ENCODE measurements at regions not wholly inside any gene's neighbourhood (a gene's known extent, or its start where the extent isn't known, plus 50 kb on each side); places are given as distances from the start of the nearest gene placed in this dataset.
"Not testable (repeated sequence)": the region's sequence is repeated elsewhere in the genome, so short reads cannot be mapped to it uniquely, and the experiment has no call there.

DNA sequence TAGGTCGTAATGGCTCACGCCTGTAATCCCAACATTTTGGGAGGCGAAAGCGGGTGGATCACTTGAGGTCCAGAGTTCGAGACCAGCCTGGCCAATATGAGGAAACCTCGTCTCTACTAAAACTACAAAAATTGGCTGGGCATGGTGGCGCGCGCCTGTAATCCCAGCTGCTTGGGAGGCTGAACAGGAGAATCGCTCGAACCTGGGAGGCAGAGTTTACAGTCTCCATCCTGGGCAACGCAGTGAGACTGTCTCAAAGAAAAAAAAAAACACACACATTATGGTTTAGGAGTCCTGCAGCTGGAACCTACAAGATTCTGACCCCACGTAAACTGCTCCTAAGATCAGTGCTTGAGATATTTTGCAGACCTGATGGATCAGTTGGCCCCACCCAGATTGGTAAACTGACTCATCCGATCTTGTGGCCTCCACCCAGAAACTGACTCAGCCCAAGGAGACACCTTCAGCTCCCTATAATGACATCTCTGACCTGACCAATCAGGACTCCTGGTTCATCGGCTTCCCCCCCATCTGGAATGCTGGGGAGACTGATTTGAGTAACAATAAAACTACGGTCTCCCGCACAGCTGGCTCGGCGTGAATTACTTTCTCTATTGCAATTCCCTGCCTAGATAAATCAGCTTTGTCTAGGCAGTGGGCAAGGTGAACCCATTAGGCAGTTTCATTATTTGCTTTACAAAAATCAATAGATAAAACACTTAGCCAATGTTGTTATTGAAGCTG lies 96.2 kb upstream of the BTN3A2 start:
- DNase-seq, result no peak

DNA sequence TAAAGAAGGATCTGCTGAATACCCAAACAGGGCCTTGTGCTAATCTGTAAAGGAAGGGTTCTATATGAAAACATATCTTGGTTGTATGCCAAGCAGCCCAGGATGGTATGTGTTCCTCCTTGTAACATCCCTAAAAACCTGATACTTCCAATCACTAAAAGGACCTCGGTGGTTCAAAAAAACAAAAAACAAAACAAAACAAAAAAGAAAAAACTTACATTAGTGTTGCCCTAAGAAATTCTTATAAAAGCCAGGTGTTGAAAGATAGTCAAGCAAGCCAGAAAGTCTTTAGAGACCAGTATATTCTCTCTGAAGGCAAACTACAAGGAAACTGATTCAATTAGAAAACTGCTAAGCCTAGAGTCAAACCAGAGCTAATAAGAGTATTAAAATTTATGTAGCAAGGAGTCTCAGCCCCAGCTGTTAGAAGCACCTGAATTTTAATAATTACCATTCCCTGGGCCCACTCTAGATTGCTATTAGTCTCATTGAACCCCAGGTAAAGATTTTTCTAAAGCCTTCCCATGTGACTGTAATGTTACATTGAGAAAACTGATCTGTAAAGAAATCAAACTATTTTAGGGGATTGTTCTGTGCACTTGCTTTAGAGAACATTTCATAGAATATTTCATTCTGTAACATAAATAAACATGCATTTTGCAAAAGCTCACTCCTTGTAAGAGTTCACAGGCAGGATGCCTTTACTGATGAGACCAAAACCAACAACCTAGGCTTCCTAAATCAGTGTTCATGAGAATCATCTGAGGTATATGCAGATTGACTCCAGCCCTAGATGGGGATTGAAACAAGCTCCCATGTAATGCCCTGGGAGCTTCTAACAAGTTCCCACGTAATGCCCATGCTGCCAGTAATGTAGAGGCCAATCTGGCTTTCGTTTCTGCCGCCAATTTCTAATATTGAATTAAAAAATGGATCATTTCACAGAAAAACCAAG lies 95.2 kb upstream of the BTN3A2 start:
- DNase-seq, result no peak

DNA sequence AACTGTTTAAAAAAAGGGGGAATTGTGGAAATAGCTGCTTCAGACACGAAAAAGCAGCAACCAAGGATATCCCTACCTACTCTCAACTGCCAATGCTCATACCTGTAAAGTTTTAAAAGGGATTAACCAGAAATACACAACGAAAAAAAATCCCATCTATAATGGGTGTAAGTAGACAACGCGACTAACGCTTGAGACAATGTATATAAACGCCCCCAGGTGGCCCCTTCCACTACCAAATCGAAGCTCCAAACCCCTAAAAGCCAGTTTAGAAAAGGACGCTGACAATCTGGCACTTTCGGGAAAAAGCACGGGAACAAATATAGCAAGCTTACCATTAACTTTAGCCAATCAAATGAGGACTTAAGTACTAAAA lies 94.5 kb upstream of the BTN3A2 start:
- no peak for DNase-seq

DNA sequence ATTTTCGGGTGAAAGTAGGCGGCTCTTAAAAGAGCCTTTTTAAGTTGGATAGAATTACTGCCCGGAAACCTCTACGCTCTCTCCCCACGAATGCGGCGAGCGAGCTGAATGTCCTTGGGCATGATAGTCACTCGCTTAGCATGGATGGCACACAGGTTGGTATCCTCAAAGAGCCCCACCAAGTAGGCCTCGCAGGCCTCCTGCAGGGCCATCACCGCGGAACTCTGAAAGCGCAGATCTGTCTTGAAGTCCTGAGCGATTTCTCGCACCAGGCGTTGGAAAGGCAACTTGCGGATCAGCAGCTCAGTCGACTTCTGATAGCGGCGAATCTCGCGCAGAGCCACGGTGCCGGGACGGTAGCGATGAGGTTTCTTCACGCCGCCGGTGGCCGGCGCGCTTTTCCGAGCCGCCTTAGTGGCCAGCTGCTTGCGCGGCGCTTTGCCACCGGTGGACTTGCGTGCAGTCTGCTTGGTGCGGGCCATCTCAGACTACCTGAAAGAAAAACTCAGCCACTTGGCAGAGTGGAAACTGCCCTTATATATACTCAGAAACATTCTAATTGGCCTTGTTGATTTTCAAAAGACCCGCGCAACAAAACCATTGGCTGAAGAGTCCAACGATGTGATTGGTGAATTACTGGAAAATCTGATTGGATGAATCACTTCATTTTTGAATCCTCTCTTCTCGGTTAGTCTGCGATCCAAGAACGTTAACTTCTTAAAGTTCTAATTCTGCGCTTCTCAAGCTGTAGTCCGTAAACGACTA lies 93.9 kb upstream of the BTN3A2 start:
- no peak for DNase-seq

DNA sequence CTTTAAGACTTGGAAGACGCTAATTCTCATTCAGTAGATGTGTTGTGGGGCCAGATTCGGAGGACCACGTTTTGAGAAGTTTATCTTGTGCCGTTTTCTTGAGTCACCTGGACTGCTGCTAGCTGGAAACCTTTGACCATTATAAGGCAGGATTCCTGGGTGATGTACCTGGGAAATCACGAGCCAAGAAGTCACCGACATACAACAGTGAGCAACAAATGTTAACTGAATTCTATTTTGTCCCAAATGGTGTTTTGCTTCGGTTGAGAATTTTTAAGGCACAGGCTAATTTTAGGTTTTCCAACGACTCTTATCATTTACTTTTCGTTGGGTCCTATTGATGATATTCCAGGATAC lies 93.4 kb upstream of the BTN3A2 start:
- DNase-seq, result no peak

DNA sequence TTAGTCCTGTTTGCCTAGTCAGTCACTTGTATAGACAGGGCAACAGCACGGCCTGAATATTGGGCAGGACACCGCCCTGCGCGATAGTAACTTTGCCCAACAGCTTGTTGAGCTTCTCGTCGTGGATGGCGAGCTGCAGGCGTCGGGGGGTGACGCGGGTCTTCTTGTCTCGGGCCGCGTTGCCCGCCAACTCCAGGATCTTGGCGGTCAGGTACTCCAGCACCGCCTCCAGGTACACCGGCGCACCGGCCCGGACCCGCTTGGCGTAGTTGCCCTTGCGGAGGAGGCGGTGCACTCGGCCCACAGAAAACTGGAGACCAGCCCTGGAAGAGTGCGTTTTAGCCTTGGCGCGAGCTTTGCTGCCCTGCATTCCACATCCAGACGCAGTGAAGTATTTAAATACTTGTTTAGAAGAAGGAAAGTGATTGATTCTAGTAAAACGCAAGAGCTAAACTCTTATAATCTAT lies 92.8 kb upstream of the BTN3A2 start:
- DNase-seq, result no peak

DNA sequence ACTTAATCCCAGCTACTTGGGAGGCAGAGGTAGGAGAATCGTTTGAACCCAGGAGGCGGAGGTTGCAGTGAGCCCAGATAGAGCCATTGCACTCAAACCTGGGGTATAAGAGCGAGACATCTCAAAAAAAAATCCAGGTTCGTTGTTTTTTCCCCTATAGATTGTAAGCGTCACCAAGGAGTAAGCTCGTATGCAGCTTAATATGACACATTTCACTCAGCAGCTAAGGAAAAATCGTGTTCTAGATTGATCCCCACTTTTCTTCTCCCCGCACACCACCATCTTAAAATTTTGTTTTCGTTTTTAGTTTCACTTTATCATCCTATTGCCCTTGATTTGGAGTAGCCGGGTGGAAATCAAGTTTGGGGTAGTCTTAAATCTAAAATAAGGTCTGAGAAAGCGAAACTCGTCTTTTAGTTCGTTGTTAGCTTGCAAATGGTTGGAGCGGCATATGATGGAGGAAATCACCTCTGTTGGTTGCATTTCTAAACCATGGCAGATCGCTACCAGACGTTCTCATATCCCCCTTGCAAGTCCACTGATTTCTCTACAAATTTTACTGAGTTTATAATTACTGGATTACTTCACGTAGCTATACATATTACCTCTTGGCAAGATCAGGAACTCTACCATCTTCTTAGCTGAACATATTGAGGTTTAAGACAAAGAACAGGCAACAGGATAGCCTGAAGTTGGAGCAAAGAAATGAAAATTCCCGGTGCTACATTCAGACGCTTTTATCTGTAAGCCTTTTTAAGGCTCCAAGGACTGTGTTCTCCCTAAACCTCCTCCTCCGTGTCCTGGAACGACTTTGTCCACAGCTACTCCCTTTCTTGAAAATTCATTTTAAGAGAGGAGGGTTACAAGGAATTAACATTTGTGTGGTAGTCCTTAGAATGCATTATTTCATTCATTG lies 91.1 kb upstream of the BTN3A2 start:
- no peak for DNase-seq

DNA sequence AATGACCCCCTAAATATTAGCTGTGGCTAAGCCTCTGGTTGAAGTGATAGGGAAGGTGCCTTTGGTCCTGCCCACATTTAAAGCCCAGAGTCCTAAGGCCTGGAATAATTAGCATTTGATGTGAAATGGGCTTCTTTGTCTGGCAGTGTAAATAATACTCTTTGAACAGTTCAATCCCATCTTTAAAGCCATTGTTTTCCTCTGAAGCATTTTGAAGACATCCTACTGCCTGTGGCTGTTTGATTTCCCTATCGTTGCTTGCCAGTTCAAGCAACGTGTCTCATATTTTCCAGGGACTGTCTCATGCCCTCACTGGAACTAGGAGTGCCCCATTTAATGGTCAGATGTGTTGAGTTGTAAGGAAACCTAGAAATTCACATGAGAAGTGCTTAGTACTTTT lies 89.3 kb upstream of the BTN3A2 start:
- DNase-seq, result no peak

DNA sequence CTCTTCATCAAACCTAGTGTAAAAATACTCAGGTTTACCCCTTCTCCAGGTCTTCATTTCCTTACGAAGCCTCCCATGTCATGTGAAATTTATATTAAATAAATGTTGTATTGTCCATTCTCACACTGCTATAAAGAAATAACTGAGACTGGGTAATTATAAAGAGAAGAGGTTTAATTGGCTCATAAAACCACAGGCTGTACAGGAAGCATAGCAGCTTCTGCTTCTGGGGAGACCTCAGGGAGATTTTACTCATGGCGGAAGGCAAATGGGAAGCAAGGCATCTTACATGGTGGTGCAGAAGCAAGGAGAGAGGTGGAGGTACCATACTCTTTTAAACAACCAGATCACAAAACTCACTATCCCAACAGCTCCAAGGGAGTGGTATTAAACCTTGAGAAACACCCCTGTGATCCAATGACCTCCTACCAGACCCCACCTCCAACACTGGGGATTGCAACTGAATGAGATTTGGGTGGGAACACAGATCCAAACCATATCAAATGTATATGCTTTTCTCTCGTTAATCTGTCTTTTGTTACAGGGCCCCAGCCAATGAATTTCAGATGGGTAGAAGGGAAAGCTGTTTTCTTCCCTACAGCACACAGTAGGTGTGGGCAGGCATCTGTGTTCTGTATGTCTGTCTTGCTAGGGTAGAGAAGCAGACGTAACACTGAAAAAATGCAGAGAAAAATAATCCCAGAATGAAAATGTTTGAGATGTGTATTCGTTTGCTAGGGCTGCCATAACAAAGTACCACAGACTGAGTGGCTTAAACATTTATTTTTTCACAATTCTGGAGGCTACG lies 88.0 kb upstream of the BTN3A2 start:
- no peak for DNase-seq

DNA sequence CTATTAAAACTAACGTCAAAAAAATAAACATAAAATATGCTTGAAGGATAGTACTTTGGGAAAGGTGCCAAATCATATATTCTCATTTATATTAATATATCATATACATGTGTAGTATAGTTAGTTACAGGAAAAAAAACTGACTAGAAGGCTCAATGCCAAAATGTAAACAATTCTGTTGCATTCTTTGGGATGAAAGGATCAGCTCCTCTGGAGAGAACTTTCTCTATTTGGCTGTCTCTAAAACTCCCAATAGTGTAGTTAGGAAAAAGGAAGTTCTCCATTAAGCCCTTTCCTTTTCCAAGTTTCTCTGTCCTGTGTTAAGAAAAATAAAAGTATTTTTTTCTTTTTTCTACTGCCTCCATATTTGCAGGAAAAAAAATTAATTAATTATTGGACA lies 86.5 kb upstream of the BTN3A2 start:
- DNase-seq, result no peak

DNA sequence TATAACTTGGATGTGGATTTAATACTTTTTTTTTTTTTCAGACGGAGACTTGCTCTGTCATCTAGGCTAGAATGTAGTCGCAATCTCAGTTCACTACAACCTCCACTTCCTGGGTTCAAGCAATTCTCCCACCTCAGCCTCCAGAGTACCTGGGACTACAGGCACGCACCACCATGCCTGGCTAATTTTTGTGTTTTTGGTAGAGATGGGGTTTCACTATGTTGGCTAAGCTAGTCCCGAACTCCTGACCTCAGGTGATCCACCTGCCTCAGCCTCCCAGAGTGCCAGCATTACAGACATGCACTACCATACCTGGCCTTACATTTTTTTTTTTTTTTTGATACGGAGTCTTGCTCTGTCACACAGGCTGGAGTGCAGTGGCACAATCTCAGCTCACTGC lies 85.6 kb upstream of the BTN3A2 start:
- not testable (repeated sequence) for DNase-seq

DNA sequence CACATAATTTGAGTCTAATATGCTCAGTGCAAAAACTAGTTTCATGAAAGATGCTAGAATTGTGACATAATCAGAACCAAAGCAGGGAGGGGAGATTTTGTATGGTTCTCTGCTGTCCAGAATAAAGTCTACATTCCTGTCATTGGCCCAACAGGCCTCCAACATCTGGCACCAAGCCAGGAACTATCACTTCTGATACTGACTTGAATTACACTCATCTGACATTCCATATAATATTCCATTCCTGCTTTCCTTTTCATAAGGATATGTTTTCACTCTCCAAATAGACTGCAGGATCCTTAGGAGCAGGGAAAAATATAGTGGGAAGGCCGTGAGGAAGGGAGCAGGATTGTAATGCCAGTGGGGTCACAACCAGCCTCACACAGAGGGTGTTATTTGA lies 84.6 kb upstream of the BTN3A2 start:
- no peak for DNase-seq

DNA sequence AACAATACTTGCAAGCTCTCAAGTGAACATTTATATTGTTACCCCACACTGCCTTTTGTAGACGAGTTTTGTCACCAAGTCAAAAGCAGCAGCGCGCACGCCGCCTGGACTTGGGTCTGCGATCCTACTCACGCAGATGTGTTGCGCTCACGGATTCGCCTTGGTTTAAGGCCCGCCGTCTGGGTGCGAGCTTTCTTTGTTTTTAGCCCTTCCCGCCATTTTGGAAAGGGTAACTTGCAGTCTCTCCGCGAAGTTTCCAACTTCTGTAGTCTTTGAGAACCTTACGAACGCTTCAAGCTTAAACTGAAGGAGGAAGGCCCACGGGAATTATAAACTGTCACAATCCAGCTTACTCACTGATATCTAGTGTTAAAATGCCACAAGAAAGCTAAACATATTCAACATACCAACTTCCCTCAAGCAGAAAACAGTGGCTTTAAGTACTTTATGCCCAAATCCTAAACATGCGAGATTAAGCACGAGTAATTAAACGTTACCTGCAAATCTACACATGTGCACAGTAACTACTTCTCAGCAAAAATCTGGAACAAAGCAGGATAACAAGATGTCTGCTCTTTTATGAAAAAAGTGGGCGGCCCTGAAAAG lies 80.4 kb upstream of the BTN3A2 start:
- no peak for DNase-seq

DNA sequence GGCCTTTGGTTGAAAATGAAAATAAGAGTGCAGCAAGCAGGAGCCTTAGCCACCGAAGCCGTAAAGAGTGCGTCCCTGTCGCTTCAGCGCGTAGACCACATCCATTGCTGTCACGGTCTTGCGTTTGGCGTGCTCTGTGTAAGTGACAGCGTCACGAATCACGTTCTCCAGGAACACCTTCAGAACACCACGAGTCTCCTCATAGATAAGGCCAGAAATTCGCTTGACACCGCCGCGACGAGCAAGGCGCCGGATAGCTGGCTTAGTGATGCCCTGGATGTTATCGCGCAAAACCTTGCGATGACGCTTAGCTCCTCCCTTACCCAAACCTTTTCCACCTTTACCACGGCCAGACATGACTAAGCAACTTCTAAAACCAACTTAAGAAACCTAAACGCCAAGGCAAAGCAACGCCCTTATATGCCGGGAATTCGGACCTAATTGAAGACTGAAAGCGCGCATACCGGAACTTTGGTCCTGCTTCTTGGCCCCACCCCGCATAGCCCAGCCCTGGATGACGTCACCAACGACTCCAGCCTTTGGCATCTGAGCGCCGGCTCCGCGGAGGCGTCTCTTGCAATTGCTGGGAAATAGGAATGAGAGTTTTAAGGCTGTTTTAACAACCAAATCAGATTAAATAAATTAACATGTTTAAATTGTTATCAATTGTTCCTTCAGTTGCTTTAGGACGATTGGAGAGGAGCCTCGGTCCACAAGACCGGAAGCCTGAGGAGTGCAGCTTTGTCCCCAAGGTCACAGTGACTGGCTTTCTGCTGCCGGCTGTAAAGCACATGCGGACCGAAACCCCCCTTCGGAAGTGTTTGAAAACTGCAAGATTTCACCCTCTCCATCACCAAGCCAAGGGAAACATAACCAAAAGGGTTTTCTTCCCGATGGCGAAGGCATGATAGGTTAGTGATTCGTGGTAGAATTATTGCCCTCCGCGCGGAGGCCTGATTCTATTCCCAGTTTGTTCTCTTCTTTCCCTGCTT lies 79.6 kb upstream of the BTN3A2 start:
- peak; percentile 98 for DNase-seq

DNA sequence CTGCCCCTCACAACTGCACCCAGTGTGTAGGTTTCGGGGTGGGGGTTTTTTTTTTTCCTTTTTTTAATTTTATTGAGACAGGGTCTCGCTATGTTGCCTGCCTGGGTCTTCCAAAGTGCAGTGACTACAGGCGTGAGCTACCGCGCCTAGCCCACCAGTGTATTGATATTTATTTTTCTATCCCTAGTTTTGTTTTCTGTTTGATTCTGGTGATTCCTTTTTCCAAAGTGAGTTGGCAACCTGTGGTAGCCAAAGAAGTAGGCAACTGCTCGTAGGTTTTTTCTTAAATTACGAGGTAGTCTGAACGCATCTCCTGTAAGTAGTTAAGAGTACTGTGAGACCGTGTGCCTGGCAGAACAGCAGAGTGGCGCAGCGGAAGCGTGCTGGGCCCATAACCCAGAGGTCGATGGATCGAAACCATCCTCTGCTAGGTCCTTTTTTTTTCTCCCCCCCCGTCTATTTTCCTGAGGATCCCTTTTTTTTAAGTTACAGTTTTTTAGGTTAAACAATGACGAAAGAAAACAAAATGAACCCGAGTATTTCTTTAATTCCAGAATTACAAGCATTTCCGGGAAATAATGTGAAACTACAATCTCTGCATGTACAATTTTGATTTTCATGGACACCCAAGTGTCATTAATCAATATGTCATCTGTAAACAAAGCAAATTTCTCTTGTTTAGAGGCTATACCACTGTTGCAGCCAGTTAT lies 78.7 kb upstream of the BTN3A2 start:
- DNase-seq, result peak; percentile 68

DNA sequence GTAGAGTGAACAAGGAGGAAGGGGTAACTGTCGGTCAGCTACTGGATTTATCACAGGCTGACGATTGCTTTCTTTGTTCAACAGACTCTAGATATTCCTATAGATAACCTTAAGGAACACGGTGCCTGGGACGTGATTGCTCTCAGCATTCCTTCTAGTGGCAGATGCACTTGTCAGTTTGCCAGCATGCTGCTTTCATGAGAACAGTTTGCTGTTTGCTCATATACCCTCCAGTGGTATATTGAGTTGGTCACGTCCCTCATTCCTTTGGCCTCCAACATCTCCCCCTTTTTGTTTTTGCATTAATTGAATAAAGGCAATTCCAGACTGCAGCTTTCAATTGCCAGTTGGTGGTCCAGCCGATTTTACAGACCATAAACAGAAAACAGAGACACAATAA lies 76.8 kb upstream of the BTN3A2 start:
- no peak for DNase-seq

DNA sequence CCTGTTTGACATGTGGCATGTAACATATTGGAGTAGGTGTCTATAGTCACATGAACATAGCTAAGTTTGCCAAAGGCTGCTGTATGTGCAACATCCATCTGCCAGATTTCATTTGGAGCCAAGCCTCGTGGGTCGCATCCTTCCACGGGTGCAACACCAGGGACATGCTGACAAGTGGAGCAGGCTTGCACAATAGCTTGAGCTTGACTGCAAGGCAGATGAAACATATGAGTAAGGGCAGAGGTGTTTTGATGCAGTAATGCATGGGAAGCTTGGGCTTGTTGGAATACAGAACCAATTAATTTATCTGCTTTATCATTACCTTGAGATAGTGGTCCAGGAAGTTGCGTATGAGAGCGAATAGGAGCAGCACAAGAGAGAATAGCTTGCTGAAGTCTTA lies 74.1 kb upstream of the BTN3A2 start:
- DNase-seq, result no peak

DNA sequence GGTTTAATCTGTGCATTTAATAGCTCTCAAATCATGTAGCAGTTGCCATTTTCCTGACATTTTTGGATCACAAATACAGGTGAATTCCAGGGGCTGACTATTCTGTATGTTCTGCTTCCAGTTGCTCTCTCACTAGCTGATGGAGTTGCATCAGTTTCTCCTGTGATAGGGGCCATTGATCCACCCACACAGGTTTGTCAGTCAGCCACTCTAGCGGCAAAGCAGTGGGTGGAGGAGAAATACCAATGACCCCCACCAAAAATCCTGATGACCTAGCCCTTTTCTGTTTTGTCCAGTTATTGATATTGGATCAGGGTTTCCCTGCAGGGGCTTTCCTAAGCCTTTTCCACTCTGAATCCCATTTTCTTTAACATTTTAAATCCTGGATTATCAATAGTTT lies 72.3 kb upstream of the BTN3A2 start:
- no peak for DNase-seq

DNA sequence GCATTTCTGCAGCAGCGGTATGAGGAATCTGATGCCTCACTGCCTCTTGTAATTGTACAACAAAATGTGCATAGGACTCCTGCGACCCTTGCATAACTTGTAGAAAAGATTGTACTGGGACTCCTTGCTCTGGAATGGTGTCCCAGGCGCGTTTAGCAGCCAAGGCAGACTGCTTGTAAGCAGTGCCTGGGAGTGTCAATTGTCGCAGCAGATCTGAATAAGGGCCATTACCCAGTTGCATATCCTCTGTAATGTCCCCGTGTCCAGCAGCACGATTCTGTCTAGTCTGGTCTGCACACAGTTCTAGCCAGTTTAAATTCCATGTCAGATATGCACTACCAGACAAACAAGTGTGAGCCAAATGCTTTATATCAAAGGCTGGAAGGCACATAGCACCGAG lies 70.7 kb upstream of the BTN3A2 start:
- DNase-seq, result no peak

All from NCI-H446 treated with DMSO at 0.1 percent for 48 hours (cell line).